HG02610 (cell line): ENCODE measurements at regions not wholly inside any gene's neighbourhood (a gene's known extent, or its start where the extent isn't known, plus 50 kb on each side); places are given as distances from the start of the nearest gene placed in this dataset.
A peak's percentile ranks its signal among the peaks of the same experiment; 100 is the strongest.

Experiments
- ATAC-seq: cut with Tn5 transposase; IDR thresholded peaks from one replicate; pipeline ENCODE4 v1.9.1; 2021; ENCODE audit warnings: mild to moderate bottlenecking, moderate library complexity; ENCODE audit not compliant: unreplicated experiment

GRCh38 chr3:189041482-189042090 is 130.2 kb upstream of the TPRG1 start:
- peak; percentile 98 for ATAC-seq

GRCh38 chr3:189042832-189043231 is 128.9 kb upstream of the TPRG1 start:
- ATAC-seq: no peak

- no peak for ATAC-seq
Measured at GRCh38 chr3:189049458-189050236, 122.1 kb upstream of the TPRG1 start.

GRCh38 chr3:189053322-189053721 is 118.4 kb upstream of the TPRG1 start:
- no peak for ATAC-seq

GRCh38 chr3:189056646-189057335 is 115.0 kb upstream of the TPRG1 start:
- ATAC-seq: no peak

GRCh38 chr3:189057369-189057768 is 114.4 kb upstream of the TPRG1 start:
- no peak for ATAC-seq

- no peak for ATAC-seq
Measured at GRCh38 chr3:189058071-189058470, 113.7 kb upstream of the TPRG1 start.

- ATAC-seq: no peak
Measured at GRCh38 chr3:189070965-189071364, 100.8 kb upstream of the TPRG1 start.

- ATAC-seq: peak; percentile 64
Measured at GRCh38 chr3:189071446-189071845, 100.3 kb upstream of the TPRG1 start.

- ATAC-seq: no peak
Measured at GRCh38 chr3:189076449-189076848, 95.3 kb upstream of the TPRG1 start.

GRCh38 chr3:189080745-189081144 is 91.0 kb upstream of the TPRG1 start:
- ATAC-seq: no peak

GRCh38 chr3:189082666-189083427 is 88.9 kb upstream of the TPRG1 start:
- no peak for ATAC-seq

GRCh38 chr3:189084620-189085019 is 87.2 kb upstream of the TPRG1 start:
- no peak for ATAC-seq

- no peak for ATAC-seq
Measured at GRCh38 chr3:189092547-189092946, 79.2 kb upstream of the TPRG1 start.

GRCh38 chr3:189094539-189094938 is 77.2 kb upstream of the TPRG1 start:
- ATAC-seq: no peak

- no peak for ATAC-seq
Measured at GRCh38 chr3:189096092-189096491, 75.7 kb upstream of the TPRG1 start.

- no peak for ATAC-seq
Measured at GRCh38 chr3:189099031-189099471, 72.7 kb upstream of the TPRG1 start.

GRCh38 chr3:189099505-189100290 is 72.1 kb upstream of the TPRG1 start:
- no peak for ATAC-seq

- no peak for ATAC-seq
Measured at GRCh38 chr3:189100866-189101265, 70.9 kb upstream of the TPRG1 start.

GRCh38 chr3:189101594-189101993 is 70.2 kb upstream of the TPRG1 start:
- ATAC-seq: no peak
